Activated T-helper 2 cell treated with anti-CD3 and anti-CD28 coated beads, Interferon-gamma antibody, Interleukin-2, Interleukin-4, amounts not matched to agents 10 μg/mL and 5 μg/mL and 100 μg/mL, durations not matched to agents 14 hours and 24 hours and 36 hours (primary cell): ENCODE measurements at regions not wholly inside any gene's neighbourhood (a gene's known extent, or its start where the extent isn't known, plus 50 kb on each side); places are given as distances from the start of the nearest gene placed in this dataset.

Source experiments
- DNase-seq: peaks from one replicate; pipeline ENCODE4 v3.0.0; 2021; ENCODE audit warnings: low spot score
- H3K27ac Mint-ChIP-seq: one replicate; pipeline ENCODE4 v1.8.0; 2021; ENCODE audit warnings: mixed read lengths
- H3K27me3 Mint-ChIP-seq: one replicate; pipeline ENCODE4 v1.8.0; 2021; ENCODE audit warnings: low read depth, mixed read lengths
- H3K36me3 Mint-ChIP-seq: one replicate; pipeline ENCODE4 v1.8.0; 2021; ENCODE audit warnings: low read depth, mixed read lengths
- H3K4me1 Mint-ChIP-seq: one replicate; pipeline ENCODE4 v1.8.0; 2021; ENCODE audit warnings: low read depth, mixed read lengths
- H3K4me3 Mint-ChIP-seq: one replicate; pipeline ENCODE4 v1.8.0; 2021; ENCODE audit warnings: low read depth, mild to moderate bottlenecking, moderate library complexity, mixed read lengths
- H3K9me3 Mint-ChIP-seq: one replicate; pipeline ENCODE4 v1.8.0; 2021; ENCODE audit warnings: mixed read lengths
- intact Hi-C: fragments of 100-400 bp; cut with micrococcal nuclease; formaldehyde crosslinking; loops from one replicate; pipeline ENCODE4 v1.15.1; 2023

DNA sequence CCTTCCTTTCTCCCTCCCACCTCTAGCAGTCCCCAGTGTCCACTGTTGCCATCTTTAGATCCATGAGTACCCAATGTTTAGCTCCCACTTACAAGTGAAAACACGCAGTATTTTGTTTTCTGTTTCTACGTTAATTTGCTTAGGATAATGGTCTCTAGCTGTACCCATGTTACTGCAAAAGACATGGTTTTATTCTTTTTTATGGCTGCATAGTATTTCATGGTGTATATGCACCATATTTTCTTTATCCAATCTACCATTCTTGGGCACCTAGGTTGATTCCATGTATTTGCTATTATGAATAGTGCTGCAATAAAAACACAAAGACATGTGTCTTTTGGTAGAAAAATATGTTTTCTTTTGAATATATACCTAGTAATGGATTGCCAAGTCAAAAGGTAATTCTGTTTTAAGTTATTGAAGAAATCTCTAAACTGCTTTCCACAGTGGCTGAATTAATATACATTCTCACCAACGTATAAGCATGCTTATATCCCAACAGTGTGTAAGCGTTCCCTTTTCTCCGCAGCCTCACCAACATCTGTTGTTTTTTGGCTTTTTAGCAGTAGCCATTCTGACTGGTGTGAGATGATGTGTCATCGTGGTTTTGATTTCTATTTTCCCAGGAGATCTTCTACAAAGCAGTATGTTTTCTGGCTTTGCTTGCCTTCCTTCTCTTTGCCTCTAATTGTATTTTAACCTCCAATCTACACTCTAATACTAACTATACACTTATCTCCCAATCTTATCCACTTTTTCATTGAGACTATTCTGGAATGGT, 179.5 kb upstream of the PHF14 start:
- Mint-ChIP-seq H3K9me3 (no peaks in the 10 kb centered on the region), H3K27me3 (no peaks in the 10 kb centered on the region), H3K36me3 (no peaks in the 10 kb centered on the region), H3K4me3 (no peak overlapping the region), H3K27ac (no peak overlapping the region), H3K4me1 (no peaks in the 10 kb centered on the region)
- intact Hi-C loops: no loop called here
- no peak for DNase-seq

GRCh38 chr7:10797157-10797556, 176.5 kb upstream of the PHF14 start:
- no peaks in the 10 kb centered on the region for H3K36me3 Mint-ChIP-seq
- no peak overlapping the region for H3K4me3 Mint-ChIP-seq
- DNase-seq: no peak
- intact Hi-C loops: no loop called here
- H3K27me3 Mint-ChIP-seq: no peaks in the 10 kb centered on the region
- no peaks in the 10 kb centered on the region for H3K9me3 Mint-ChIP-seq
- H3K4me1 Mint-ChIP-seq: no peaks in the 10 kb centered on the region
- H3K27ac Mint-ChIP-seq: no peak overlapping the region

GRCh38 chr7:10798044-10798443, 175.6 kb upstream of the PHF14 start:
- intact Hi-C loops: no loop called here
- no peak overlapping the region for H3K27ac Mint-ChIP-seq
- no peaks in the 10 kb centered on the region for H3K9me3 Mint-ChIP-seq
- DNase-seq: no peak
- H3K4me1 Mint-ChIP-seq: no peaks in the 10 kb centered on the region
- H3K4me3 Mint-ChIP-seq: no peak overlapping the region
- no peaks in the 10 kb centered on the region for H3K27me3 Mint-ChIP-seq
- H3K36me3 Mint-ChIP-seq: no peaks in the 10 kb centered on the region

- no peak for DNase-seq
- intact Hi-C loops: no loop called here
- H3K27ac Mint-ChIP-seq: no peak overlapping the region
- no peaks in the 10 kb centered on the region for H3K4me1 Mint-ChIP-seq
- no peak overlapping the region for H3K4me3 Mint-ChIP-seq
- H3K36me3 Mint-ChIP-seq: no peaks in the 10 kb centered on the region
- H3K9me3 Mint-ChIP-seq: no peaks in the 10 kb centered on the region
- no peaks in the 10 kb centered on the region for H3K27me3 Mint-ChIP-seq
Observed at GRCh38 chr7:10799475-10799874, 174.2 kb upstream of the PHF14 start.

DNA sequence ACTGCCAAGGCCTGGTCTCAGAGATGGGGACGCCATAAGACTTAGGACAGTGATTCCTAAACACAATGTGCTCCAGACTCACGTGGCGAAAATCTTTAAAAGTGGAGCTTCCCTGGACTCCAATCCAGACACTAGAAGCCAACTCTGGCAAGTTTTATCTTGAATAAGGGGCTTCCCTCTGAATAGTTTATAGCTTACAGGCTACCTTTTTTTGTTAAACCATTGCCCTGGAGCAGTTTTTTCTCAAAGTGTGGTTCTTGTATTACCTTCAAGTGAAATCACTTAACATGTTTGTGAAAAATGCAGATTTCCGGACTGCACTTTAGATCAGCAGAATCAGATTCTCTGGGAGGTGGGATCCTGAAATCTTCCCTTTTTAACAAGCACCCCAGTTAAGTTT, 171.7 kb upstream of the PHF14 start:
- intact Hi-C loops: no loop called here
- Mint-ChIP-seq H3K27me3 (no peaks in the 10 kb centered on the region), H3K4me1 (no peaks in the 10 kb centered on the region), H3K9me3 (no peaks in the 10 kb centered on the region), H3K27ac (no peak overlapping the region), H3K4me3 (no peak overlapping the region), H3K36me3 (no peaks in the 10 kb centered on the region)
- DNase-seq: no peak

- DNase-seq: no peak
- intact Hi-C loops: no loop called here
- Mint-ChIP-seq H3K27me3 (no peaks in the 10 kb centered on the region), H3K36me3 (no peaks in the 10 kb centered on the region), H3K27ac (no peak overlapping the region), H3K4me3 (no peak overlapping the region), H3K4me1 (no peaks in the 10 kb centered on the region), H3K9me3 (no peaks in the 10 kb centered on the region)
Observed at GRCh38 chr7:10802526-10802925, 171.1 kb upstream of the PHF14 start.

- intact Hi-C loops: no loop called here
- Mint-ChIP-seq H3K36me3 (no peaks in the 10 kb centered on the region), H3K4me1 (no peaks in the 10 kb centered on the region), H3K27ac (no peak overlapping the region), H3K9me3 (no peaks in the 10 kb centered on the region), H3K4me3 (no peak overlapping the region), H3K27me3 (no peaks in the 10 kb centered on the region)
- DNase-seq: no peak
Observed at GRCh38 chr7:10803720-10804119, 170.0 kb upstream of the PHF14 start.

DNA sequence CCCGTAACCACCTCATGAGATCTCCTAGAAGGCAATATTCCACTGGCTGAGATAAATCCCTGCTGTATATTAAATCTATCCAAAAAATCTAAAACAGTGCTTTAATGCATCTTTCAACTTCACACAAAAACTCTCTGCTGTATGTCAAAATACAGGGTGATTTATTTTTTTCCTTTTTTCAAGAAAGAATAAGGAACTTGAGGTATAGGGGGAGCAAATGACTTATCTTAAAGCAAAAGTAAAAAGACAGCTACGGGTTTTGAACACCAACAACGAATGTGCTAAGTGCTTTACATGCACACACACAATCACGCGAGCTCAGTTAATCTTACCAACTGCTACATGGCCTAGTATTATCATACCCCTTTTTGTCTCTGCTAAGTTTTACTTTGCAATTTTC, 168.9 kb upstream of the PHF14 start:
- Mint-ChIP-seq H3K9me3 (no peaks in the 10 kb centered on the region), H3K27ac (no peak overlapping the region), H3K36me3 (no peaks in the 10 kb centered on the region), H3K4me1 (no peaks in the 10 kb centered on the region), H3K27me3 (no peaks in the 10 kb centered on the region), H3K4me3 (no peak overlapping the region)
- DNase-seq: no peak
- intact Hi-C loops: no loop called here

DNA sequence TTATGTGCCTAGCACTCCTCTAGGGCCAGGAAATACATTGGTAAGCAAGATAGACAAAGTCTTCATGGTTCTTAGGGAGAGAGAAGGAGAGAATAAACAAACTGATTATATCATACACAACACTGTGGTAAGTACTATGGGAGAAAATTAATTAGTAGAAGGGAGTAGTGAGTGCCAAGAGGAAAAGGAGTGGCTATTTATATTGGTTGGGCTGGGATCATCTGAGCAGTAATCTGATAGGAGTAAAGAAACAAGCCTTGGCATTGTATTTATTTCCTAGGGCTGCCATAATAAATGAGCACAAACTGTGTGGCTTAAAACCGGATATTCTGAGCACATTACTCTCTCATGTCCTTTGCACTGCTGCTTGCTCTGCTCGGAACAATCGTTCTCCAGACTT, 158.1 kb upstream of the PHF14 start:
- no peak overlapping the region for H3K27ac Mint-ChIP-seq
- no peak for DNase-seq
- H3K36me3 Mint-ChIP-seq: no peaks in the 10 kb centered on the region
- H3K27me3 Mint-ChIP-seq: no peaks in the 10 kb centered on the region
- H3K9me3 Mint-ChIP-seq: no peaks in the 10 kb centered on the region
- intact Hi-C loops: no loop called here
- no peak overlapping the region for H3K4me3 Mint-ChIP-seq
- no peaks in the 10 kb centered on the region for H3K4me1 Mint-ChIP-seq

GRCh38 chr7:10821156-10821555, 152.5 kb upstream of the PHF14 start:
- Mint-ChIP-seq H3K27ac (no peak overlapping the region), H3K9me3 (no peaks in the 10 kb centered on the region)

DNA sequence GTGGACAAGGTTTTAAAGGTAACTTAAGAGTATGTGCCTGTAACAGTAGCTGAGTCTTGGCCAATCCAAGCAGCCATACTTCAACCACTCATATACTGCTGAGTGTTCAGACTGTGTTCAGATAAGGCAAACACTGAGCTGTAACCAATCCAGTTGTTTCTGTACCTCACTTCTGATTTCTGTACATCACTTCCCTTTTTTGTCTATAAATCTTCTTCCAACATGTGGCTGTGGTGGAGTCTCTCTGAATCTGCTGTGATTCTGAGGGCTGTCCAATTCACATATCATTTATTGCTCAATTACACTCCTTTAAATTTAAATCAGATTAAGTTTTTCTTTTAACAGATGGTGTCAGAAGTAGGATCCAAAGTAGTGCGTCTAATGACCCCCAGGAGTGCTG, 149.5 kb upstream of the PHF14 start:
- intact Hi-C loops: no loop called here
- no peaks in the 10 kb centered on the region for H3K4me1 Mint-ChIP-seq
- no peaks in the 10 kb centered on the region for H3K27me3 Mint-ChIP-seq
- no peak for DNase-seq
- no peak overlapping the region for H3K27ac Mint-ChIP-seq
- H3K36me3 Mint-ChIP-seq: no peaks in the 10 kb centered on the region
- H3K4me3 Mint-ChIP-seq: no peak overlapping the region
- H3K9me3 Mint-ChIP-seq: no peaks in the 10 kb centered on the region

More at GRCh38 chr7:10821156-10821555, 152.5 kb upstream of the PHF14 start:
- no peaks in the 10 kb centered on the region for H3K4me1 Mint-ChIP-seq
- H3K4me3 Mint-ChIP-seq: no peak overlapping the region
- H3K27me3 Mint-ChIP-seq: no peaks in the 10 kb centered on the region
- DNase-seq: no peak
- intact Hi-C loops: no loop called here
- H3K36me3 Mint-ChIP-seq: no peaks in the 10 kb centered on the region

GRCh38 chr7:10838228-10838627, 135.4 kb upstream of the PHF14 start:
- Mint-ChIP-seq H3K4me3 (no peak overlapping the region), H3K4me1 (no peaks in the 10 kb centered on the region), H3K27ac (no peak overlapping the region), H3K9me3 (no peaks in the 10 kb centered on the region), H3K36me3 (no peaks in the 10 kb centered on the region), H3K27me3 (no peaks in the 10 kb centered on the region)
- intact Hi-C loops: no loop called here
- no peak for DNase-seq

DNA sequence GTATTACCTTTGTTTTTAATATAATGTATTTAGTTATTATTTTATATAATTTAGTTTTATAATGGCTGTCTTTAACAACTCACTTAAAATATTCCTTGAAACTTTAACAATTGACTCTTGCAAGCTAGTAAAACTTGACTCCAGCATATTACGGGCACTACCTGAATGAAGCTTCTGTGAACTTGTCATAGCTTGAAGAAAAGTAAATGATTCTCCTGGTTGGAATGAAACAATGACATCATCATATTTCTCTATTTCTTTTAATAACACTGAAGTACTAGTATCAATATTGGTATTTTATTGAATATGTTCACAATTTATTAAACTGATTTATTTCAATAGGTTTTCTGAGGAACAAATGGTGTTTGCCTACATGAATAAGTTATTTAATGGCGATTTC, 128.4 kb upstream of the PHF14 start:
- Mint-ChIP-seq H3K36me3 (no peaks in the 10 kb centered on the region), H3K27me3 (no peaks in the 10 kb centered on the region), H3K4me3 (no peak overlapping the region), H3K27ac (no peak overlapping the region), H3K9me3 (no peaks in the 10 kb centered on the region), H3K4me1 (no peaks in the 10 kb centered on the region)
- intact Hi-C loops: no loop called here
- DNase-seq: no peak

GRCh38 chr7:10855583-10855982, 118.1 kb upstream of the PHF14 start:
- DNase-seq: no peak
- Mint-ChIP-seq H3K27me3 (no peaks in the 10 kb centered on the region), H3K27ac (no peak overlapping the region)

More at GRCh38 chr7:10855583-10855982, 118.1 kb upstream of the PHF14 start:
- Mint-ChIP-seq H3K36me3 (no peaks in the 10 kb centered on the region), H3K4me1 (no peaks in the 10 kb centered on the region), H3K4me3 (no peak overlapping the region), H3K9me3 (no peaks in the 10 kb centered on the region)
- intact Hi-C loops: no loop called here
